ENCODE measurements at regions not wholly inside any gene's neighbourhood (a gene's known extent, or its start where the extent isn't known, plus 50 kb on each side); places are given as distances from the start of the nearest gene placed in this dataset.

DNA sequence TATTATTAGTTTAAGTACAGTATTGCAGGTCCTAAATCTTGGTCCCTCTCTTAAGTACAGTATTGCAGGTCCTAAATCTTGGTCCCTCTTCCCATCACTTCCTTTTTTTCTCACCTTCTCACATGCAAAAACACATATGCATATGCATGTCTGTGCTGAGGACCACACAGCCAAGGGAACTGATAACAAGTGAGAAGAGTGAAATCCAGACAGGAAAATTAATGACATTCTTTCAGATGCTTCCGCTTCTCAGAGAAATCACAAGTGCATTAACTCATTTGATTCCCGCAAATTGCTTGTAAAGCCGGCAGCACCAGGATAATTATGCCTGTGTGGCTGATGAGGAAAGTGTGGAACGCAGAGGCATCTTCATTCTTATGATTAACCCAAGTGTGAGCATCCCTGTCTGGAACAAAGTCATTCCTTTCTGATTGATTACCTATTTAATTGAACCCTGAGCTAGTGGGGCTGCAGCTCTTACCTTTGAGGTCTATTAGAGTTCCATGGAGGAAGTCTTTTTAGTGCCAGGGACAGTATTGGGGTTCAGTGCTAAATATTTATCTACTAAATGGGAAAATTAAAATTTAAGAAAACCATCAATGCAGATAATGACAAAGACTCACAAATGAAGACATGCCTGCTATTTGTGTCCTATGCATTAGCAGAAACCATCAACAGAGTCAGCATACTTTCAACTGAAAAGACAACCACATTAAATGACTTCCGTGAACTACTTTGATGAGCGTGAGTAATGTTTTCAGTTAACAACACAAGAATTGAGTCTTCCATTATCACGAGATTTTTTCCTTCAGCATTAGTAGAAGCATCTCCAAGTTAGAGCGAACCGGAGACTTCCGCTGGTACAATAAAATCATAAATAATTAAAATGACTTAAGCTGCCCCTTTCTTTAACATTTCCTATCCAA lies 220.4 kb upstream of the SLC35G4 start:
- H3K4me3 Mint-ChIP-seq (ENCODE audit: low read depth): no peak overlapping the region
- no peaks in the 10 kb centered on the region for H3K9me3 Mint-ChIP-seq (ENCODE audit: low read depth)
- no peaks in the 10 kb centered on the region for H3K36me3 Mint-ChIP-seq (ENCODE audit: insufficient read depth)
- no peak for DNase-seq (ENCODE audit: low spot score, unreplicated experiment)
- H3K27ac Mint-ChIP-seq: no peak overlapping the region
- TF ChIP-seq, protein P1, sequence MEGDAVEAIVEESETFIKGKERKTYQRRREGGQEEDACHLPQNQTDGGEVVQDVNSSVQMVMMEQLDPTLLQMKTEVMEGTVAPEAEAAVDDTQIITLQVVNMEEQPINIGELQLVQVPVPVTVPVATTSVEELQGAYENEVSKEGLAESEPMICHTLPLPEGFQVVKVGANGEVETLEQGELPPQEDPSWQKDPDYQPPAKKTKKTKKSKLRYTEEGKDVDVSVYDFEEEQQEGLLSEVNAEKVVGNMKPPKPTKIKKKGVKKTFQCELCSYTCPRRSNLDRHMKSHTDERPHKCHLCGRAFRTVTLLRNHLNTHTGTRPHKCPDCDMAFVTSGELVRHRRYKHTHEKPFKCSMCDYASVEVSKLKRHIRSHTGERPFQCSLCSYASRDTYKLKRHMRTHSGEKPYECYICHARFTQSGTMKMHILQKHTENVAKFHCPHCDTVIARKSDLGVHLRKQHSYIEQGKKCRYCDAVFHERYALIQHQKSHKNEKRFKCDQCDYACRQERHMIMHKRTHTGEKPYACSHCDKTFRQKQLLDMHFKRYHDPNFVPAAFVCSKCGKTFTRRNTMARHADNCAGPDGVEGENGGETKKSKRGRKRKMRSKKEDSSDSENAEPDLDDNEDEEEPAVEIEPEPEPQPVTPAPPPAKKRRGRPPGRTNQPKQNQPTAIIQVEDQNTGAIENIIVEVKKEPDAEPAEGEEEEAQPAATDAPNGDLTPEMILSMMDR (IDR thresholded peaks at IDR 0.05; ENCODE audit: unreplicated experiment): no peak
- H3K4me1 Mint-ChIP-seq (ENCODE audit: low read depth): no peaks in the 10 kb centered on the region
- peaks cover 3% of the 10 kb centered on the region for H3K27me3 Mint-ChIP-seq

DNA sequence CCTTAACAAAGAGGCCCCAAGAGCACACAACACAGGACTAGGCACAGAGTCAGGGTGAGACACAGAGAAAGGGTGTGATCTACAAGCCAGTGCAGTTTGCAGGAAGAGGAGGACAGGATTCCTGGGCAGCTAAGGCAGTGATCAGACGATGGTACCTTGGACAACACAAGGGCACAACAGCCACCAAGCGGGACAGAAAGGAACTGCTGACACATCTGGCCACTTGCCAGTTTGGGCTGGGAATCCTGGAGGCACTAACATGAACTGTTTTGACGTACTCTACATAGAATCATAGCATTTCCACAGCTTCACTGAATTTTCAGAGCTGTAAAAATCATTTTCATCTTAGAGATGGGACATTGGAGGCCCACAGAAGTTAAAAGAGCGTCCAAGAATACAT lies 221.5 kb upstream of the SLC35G4 start:
- H3K9me3 Mint-ChIP-seq (ENCODE audit: low read depth): no peaks in the 10 kb centered on the region
- no peaks in the 10 kb centered on the region for H3K36me3 Mint-ChIP-seq (ENCODE audit: insufficient read depth)
- TF ChIP-seq, protein P1 (IDR thresholded peaks at IDR 0.05; ENCODE audit: unreplicated experiment): peak; percentile 19
- H3K4me1 Mint-ChIP-seq (ENCODE audit: low read depth): no peaks in the 10 kb centered on the region
- H3K27ac Mint-ChIP-seq: no peak overlapping the region
- H3K27me3 Mint-ChIP-seq: peaks cover 3% of the 10 kb centered on the region
- DNase-seq (ENCODE audit: low spot score, unreplicated experiment): no peak
- H3K4me3 Mint-ChIP-seq (ENCODE audit: low read depth): no peak overlapping the region

DNA sequence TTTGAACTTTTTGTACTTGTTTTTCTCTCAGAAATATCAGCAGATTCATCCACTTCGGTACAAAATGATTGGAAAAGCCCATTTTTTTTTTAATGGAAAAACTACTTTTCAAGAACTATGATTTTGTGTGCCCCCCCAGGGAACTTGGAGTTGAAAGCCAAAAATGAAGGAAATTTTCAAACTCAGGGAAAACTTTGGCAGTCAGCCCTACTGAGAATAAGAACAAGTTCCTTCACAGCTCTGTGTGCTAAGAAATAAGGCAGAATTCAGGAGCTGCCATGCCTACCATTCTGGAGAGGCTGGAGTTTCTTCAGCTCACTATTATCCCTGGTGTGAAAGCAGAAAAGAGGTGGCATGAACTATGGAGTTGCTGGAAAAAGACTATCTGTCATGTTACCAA lies 226.0 kb upstream of the SLC35G4 start:
- H3K27me3 Mint-ChIP-seq: no peaks in the 10 kb centered on the region
- no peaks in the 10 kb centered on the region for H3K9me3 Mint-ChIP-seq (ENCODE audit: low read depth)
- H3K36me3 Mint-ChIP-seq (ENCODE audit: insufficient read depth): no peaks in the 10 kb centered on the region
- H3K4me1 Mint-ChIP-seq (ENCODE audit: low read depth): no peaks in the 10 kb centered on the region
- no peak overlapping the region for H3K27ac Mint-ChIP-seq
- no peak overlapping the region for H3K4me3 Mint-ChIP-seq (ENCODE audit: low read depth)
- no peak for DNase-seq (ENCODE audit: low spot score, unreplicated experiment)
- TF ChIP-seq, protein P1 (IDR thresholded peaks at IDR 0.05; ENCODE audit: unreplicated experiment): no peak

DNA sequence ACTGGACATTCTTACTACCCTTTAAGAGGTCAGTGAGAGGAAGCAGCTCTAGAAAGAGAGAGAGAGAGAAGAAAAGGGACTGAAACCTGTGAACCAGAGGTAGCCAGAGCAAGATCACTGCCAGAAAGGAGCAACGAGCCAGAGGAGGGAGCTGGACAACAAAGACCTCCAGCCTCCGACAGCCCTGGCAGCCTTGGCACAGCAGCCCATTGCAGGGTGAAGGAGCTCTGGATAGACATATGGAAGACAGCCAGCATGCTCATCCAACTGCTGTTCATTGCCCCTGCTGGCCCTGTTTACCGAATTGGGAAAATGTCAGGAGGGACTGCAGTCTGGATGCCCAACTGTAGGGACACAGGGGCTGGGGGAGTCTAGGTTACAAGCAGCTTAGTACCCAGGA lies 228.4 kb upstream of the SLC35G4 start:
- Mint-ChIP-seq H3K27me3 (no peaks in the 10 kb centered on the region), H3K9me3 (ENCODE audit: low read depth) (no peaks in the 10 kb centered on the region), H3K36me3 (ENCODE audit: insufficient read depth) (no peaks in the 10 kb centered on the region), H3K4me3 (ENCODE audit: low read depth) (no peak overlapping the region), H3K4me1 (ENCODE audit: low read depth) (no peaks in the 10 kb centered on the region), H3K27ac (no peak overlapping the region)
- no peak for DNase-seq (ENCODE audit: low spot score, unreplicated experiment)
- TF ChIP-seq, protein P1 (IDR thresholded peaks at IDR 0.05; ENCODE audit: unreplicated experiment): no peak

DNA sequence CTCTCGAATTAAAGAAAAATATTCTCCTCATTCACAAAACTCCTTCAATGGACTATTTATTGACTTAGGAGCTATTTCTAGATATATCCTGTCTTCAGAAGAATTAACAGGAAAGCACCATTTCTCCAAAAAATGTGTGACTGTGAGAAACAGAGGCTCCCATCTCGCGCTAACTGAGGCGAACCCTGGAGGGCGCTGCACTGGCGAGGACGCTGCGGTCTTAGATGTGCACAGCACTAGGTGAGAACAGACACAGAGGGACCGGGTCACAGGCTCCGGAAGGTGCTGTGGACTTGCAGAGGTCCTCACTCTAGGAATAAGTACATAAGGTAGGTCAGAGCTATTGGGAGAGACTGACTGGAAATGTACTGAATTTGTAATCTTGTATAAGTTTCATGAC lies 229.7 kb upstream of the SLC35G4 start:
- H3K27ac Mint-ChIP-seq: no peak overlapping the region
- no peak for DNase-seq (ENCODE audit: low spot score, unreplicated experiment)
- no peaks in the 10 kb centered on the region for H3K4me1 Mint-ChIP-seq (ENCODE audit: low read depth)
- H3K9me3 Mint-ChIP-seq (ENCODE audit: low read depth): no peaks in the 10 kb centered on the region
- no peaks in the 10 kb centered on the region for H3K36me3 Mint-ChIP-seq (ENCODE audit: insufficient read depth)
- H3K27me3 Mint-ChIP-seq: no peaks in the 10 kb centered on the region
- TF ChIP-seq, protein P1 (IDR thresholded peaks at IDR 0.05; ENCODE audit: unreplicated experiment): no peak
- no peak overlapping the region for H3K4me3 Mint-ChIP-seq (ENCODE audit: low read depth)

Measured in progenitor cell of endocrine pancreas (in vitro differentiated cells).